PC-9 (cell line): ENCODE measurements at regions not wholly inside any gene's neighbourhood (a gene's known extent, or its start where the extent isn't known, plus 50 kb on each side); places are given as distances from the start of the nearest gene placed in this dataset.

Experiments
- BruUV-seq: library from RNA; stranded (reverse); fragments of 400-500 nt; replicated peaks from 2 replicates; lab custom pipeline; 2021; lab: Mats Ljungman, UMichigan
- CTCF ChIA-PET: fragments of 300-600 bp; sonication (Branson Sonifier 250); formaldehyde crosslinking; loops from one replicate; lab custom pipeline; 2022; ENCODE audit warnings: antibody characterized with exemption; lab: Charles Lee
- POLR2A ChIA-PET: fragments of 300-600 bp; sonication (Branson Sonifier 250); formaldehyde crosslinking; loops from one replicate; lab custom pipeline; 2022; ENCODE audit warnings: antibody characterized with exemption; ENCODE audit not compliant: unreplicated experiment; lab: Charles Lee
- DNase-seq, 2 experiments: peaks; one replicate each; pipeline versions ENCODE4 v3.0.0 to v3.0.0-alpha.2; 2015 to 2022; ENCODE audit warnings: mixed read lengths in 1 of 2
- H2AFZ ChIP-seq: fragments of 200-600 bp; sonication (generic); 2 replicates; pipeline ENCODE4 v1.8.1; 2017; ENCODE audit warnings: antibody characterized with exemption
- H3F3A ChIP-seq: fragments of 200-600 bp; sonication (generic); 2 replicates; pipeline ENCODE4 v1.8.1; 2017; ENCODE audit warnings: antibody characterized with exemption, mild to moderate bottlenecking, low read depth; ENCODE audit not compliant: insufficient read depth
- H3K27ac ChIP-seq: fragments of 200-600 bp; sonication (generic); 2 replicates; pipeline ENCODE4 v1.6.1; 2016; ENCODE audit warnings: mixed run types
- H3K27me3 ChIP-seq: fragments of 200-600 bp; sonication (generic); 2 replicates; pipeline ENCODE4 v1.6.1; 2016; ENCODE audit warnings: low read depth, mixed run types; ENCODE audit not compliant: insufficient read depth
- H3K36me3 ChIP-seq: fragments of 200-600 bp; sonication (generic); 2 replicates; pipeline ENCODE4 v1.6.1; 2016; ENCODE audit warnings: low read depth, mixed run types
- H3K4me1 ChIP-seq: fragments of 200-600 bp; sonication (generic); replicated peaks from 2 replicates; pipeline ENCODE4 v1.6.1; 2016; ENCODE audit warnings: mixed run types; ENCODE audit not compliant: insufficient read depth
- H3K4me2 ChIP-seq: fragments of 200-600 bp; sonication (generic); 2 replicates; pipeline ENCODE4 v1.6.1; 2017; ENCODE audit warnings: mixed run types
- H3K4me3 ChIP-seq: fragments of 200-600 bp; sonication (generic); 2 replicates; pipeline ENCODE4 v1.6.1; 2016; ENCODE audit warnings: mixed run types
- H3K79me2 ChIP-seq: fragments of 200-600 bp; sonication (generic); 2 replicates; pipeline ENCODE4 v1.6.1; 2017; ENCODE audit warnings: low read depth, mixed run types
- H3K9me2 ChIP-seq: fragments of 200-600 bp; sonication (generic); 2 replicates; pipeline ENCODE4 v1.8.1; 2017; ENCODE audit warnings: mild to moderate bottlenecking; ENCODE audit not compliant: insufficient read depth
- H3K9me3 ChIP-seq: fragments of 200-600 bp; sonication (generic); 2 replicates; pipeline ENCODE4 v1.8.1; 2016; ENCODE audit warnings: low read depth; ENCODE audit not compliant: insufficient read depth
- H4K20me1 ChIP-seq: fragments of 200-600 bp; sonication (generic); 2 replicates; pipeline ENCODE4 v1.8.1; 2017; ENCODE audit not compliant: insufficient read depth
- EZH2 ChIP-seq: fragments of 200-600 bp; sonication (generic); IDR thresholded peaks from 2 replicates; pipeline ENCODE4 v1.8.0; 2017; ENCODE audit warnings: antibody characterized with exemption, low read depth
- intact Hi-C: fragments of 100-400 bp; cut with micrococcal nuclease; formaldehyde crosslinking; loops from one replicate; pipeline ENCODE4 v1.10.0; 2022; ENCODE audit not compliant: unreplicated experiment
- TF ChIP-seq, protein P1 (sequence below): fragments of 200-600 bp; sonication (generic); conservative IDR thresholded peaks from 2 replicates; pipeline ENCODE4 v1.6.1; 2017; ENCODE audit warnings: mixed run types, antibody characterized with exemption, mild to moderate bottlenecking, moderate library complexity

DNA sequence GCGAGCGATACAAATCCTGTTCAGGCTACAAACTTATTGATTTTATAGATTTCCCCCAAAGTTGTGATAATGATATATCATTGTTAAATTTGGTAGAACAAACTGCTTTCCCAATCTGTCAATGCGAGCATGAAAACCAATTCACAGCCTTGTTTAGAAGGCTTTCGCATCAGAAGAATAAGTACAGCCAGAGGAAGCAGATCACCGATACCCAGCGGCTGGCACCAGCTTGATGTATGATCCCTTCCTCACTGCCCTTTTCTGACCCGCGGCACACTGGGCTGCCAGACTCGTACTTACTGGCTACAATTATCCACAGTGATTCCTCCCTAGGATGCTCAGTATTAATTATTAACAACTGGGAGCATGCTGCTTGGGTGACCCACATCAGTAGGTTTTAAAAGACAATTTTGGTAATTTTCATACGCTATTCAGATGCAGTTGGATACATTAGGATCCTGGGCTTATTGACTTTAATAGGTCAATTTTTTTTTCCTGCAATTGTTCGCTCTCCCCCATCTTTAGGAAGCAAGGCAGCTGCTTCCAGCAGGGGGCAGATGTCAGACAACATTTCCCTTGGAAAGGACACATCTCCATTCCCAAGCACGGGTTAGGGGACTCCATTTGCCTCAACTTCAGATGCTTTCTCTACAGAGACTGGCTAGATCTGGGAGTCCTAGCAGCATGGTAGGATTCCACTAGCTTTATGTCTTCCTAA, 582.7 kb upstream of the PSMD7 start:
- intact Hi-C loops = no loop called here
- Histone ChIP-seq H3K36me3 (no peaks in the 10 kb centered on the region), H3K27ac (no peak overlapping the region), H3K79me2 (no peaks in the 10 kb centered on the region), H3F3A (no peaks in the 10 kb centered on the region), H3K9me3 (no peaks in the 10 kb centered on the region), H2AFZ (no peak overlapping the region), H3K9me2 (no peaks in the 10 kb centered on the region), H3K4me3 (no peak overlapping the region), H3K4me1 (no peaks in the 10 kb centered on the region), H3K27me3 (peaks cover 55% of the 10 kb centered on the region), H3K4me2 (no peak overlapping the region), H4K20me1 (no peaks in the 10 kb centered on the region)
- DNase-seq = no peak
- ChIA-PET CTCF (no interaction called here), POLR2A (no interaction called here)
- BruUV-seq = no TSS peak
- TF ChIP-seq, protein P1, sequence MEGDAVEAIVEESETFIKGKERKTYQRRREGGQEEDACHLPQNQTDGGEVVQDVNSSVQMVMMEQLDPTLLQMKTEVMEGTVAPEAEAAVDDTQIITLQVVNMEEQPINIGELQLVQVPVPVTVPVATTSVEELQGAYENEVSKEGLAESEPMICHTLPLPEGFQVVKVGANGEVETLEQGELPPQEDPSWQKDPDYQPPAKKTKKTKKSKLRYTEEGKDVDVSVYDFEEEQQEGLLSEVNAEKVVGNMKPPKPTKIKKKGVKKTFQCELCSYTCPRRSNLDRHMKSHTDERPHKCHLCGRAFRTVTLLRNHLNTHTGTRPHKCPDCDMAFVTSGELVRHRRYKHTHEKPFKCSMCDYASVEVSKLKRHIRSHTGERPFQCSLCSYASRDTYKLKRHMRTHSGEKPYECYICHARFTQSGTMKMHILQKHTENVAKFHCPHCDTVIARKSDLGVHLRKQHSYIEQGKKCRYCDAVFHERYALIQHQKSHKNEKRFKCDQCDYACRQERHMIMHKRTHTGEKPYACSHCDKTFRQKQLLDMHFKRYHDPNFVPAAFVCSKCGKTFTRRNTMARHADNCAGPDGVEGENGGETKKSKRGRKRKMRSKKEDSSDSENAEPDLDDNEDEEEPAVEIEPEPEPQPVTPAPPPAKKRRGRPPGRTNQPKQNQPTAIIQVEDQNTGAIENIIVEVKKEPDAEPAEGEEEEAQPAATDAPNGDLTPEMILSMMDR = peak; percentile 49
- no peak for TF ChIP-seq EZH2

DNA sequence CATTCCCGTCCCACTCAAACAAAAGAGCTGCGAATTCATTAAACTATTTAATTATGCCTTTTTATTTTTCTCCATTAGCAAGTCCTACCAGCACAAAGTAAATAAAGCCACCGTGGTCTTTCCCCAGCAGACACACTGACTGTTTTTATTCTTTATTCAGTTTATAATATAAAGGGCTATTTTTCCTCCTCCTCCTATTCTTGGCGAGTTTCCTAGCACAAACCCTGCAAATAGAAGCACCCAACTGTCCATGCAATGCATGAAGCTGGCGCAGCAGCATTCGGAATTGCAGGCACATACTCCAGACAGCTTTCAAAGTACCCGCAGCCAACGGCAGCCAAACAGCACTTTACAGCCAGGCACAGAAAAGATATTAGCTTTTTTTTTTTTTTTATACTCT, 583.4 kb upstream of the PSMD7 start:
- H3K9me2 ChIP-seq = no peaks in the 10 kb centered on the region
- no peak overlapping the region for H3K4me2 ChIP-seq
- no peaks in the 10 kb centered on the region for H3K4me1 ChIP-seq
- no peaks in the 10 kb centered on the region for H3K36me3 ChIP-seq
- TF ChIP-seq, protein P1 = no peak
- no peak for TF ChIP-seq EZH2
- H3F3A ChIP-seq = no peaks in the 10 kb centered on the region
- BruUV-seq = no TSS peak
- no peak overlapping the region for H3K4me3 ChIP-seq
- H3K9me3 ChIP-seq = no peaks in the 10 kb centered on the region
- H3K27me3 ChIP-seq = peaks cover 52% of the 10 kb centered on the region
- CTCF ChIA-PET = no interaction called here
- no peak for DNase-seq
- no peak overlapping the region for H2AFZ ChIP-seq
- no peak overlapping the region for H3K27ac ChIP-seq
- intact Hi-C loops = no loop called here
- POLR2A ChIA-PET = no interaction called here
- H4K20me1 ChIP-seq = no peaks in the 10 kb centered on the region
- no peaks in the 10 kb centered on the region for H3K79me2 ChIP-seq

DNA sequence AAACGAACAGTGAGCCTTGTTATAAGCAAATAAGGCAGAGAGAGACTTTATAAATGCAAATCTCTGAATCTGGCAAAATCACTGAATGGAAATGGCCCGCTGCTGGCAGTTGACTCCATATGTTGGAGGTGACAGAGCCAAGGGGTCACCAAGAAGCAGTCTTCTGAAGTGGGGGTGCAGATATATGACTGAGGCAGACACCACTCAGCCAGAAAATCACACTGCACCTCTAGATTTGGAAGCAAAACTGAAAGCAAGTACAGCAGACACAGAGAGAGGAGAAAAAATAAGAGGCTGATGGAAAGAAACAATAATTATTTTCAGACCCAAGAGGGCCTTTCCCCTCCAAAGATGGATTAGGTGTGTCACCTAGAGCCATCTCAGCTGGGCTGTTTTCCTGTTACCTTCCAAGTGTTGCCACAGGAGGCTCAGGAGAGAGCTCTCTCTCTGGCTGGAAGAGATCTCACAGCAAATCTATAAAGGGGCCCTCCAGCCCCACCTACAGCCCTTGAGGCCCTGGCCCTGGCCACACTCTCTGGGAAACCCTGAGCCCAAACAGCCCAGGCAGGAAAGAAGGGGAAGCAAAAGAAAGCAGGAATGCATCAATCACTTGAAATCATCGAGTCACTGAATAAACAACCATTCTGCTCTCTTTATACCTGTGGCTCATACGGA, 585.1 kb upstream of the PSMD7 start:
- intact Hi-C loops = no loop called here
- CTCF ChIA-PET = no interaction called here
- DNase-seq = no peak

More for the DNA sequence above, 585.1 kb upstream of the PSMD7 start:
- no peak for TF ChIP-seq EZH2
- TF ChIP-seq, protein P1 = no peak
- no peaks in the 10 kb centered on the region for H3K79me2 ChIP-seq
- no peaks in the 10 kb centered on the region for H4K20me1 ChIP-seq
- H3K4me2 ChIP-seq = no peak overlapping the region
- no peaks in the 10 kb centered on the region for H3K9me2 ChIP-seq
- BruUV-seq = no TSS peak
- H2AFZ ChIP-seq = no peak overlapping the region
- no peak overlapping the region for H3K27ac ChIP-seq
- no peaks in the 10 kb centered on the region for H3F3A ChIP-seq
- POLR2A ChIA-PET = no interaction called here
- no peak overlapping the region for H3K4me3 ChIP-seq
- no peaks in the 10 kb centered on the region for H3K9me3 ChIP-seq
- H3K4me1 ChIP-seq = no peaks in the 10 kb centered on the region
- H3K27me3 ChIP-seq = peaks cover 43% of the 10 kb centered on the region
- no peaks in the 10 kb centered on the region for H3K36me3 ChIP-seq
